Upper lobe of left lung (tissue), 6 donors: ENCODE measurements at regions not wholly inside any gene's neighbourhood (a gene's known extent, or its start where the extent isn't known, plus 50 kb on each side); places are given as distances from the start of the nearest gene placed in this dataset.

Source experiments
- ATAC-seq, 2 donors: fragments of 200-7000 bp; cut with Tn5 transposase; one replicate each; pipeline ENCODE4 v1.9.1; 2022; ENCODE audit warnings: mild to moderate bottlenecking in 2 of 2, moderate library complexity in 2 of 2; ENCODE audit not compliant: low FRiP score in 2 of 2
- DNase-seq, 2 donors: peaks; one replicate each; pipeline ENCODE4 v3.0.0-alpha.2; 2019 to 2020
- H3K27ac ChIP-seq, 4 donors: fragments of 200-600 bp; sonication (generic); one replicate each; pipeline ENCODE4 v1.5.1; 2016 to 2019
- H3K27me3 ChIP-seq, 4 donors: fragments of 200-600 bp; sonication (generic); one replicate each; pipeline ENCODE4 v1.5.1; 2017 to 2019
- H3K36me3 ChIP-seq, 4 donors: fragments of 200-600 bp; sonication (generic); one replicate each; pipeline ENCODE4 v1.5.1; 2016 to 2019
- H3K4me1 ChIP-seq, 4 donors: fragments of 200-600 bp; sonication (generic); one replicate each; pipeline ENCODE4 v1.5.1; 2018 to 2019
- H3K4me3 ChIP-seq, 4 donors: fragments of 200-600 bp; sonication (generic); one replicate each; pipeline ENCODE4 v1.5.1; 2017 to 2019; ENCODE audit warnings: mild to moderate bottlenecking in 2 of 4, moderate library complexity in 1 of 4
- H3K9me3 ChIP-seq, 4 donors: fragments of 200-600 bp; sonication (generic); one replicate each; pipeline ENCODE4 v1.5.1; 2018 to 2019
- EP300 ChIP-seq, 4 donors: sonication (generic); formaldehyde crosslinking; IDR thresholded peaks; one replicate each; pipeline ENCODE4 v1.5.1; 2017; ENCODE audit warnings: antibody characterized with exemption in 4 of 4, control low read depth in 2 of 4
- POLR2A ChIP-seq, 4 donors: fragments of 450-650 bp; IDR thresholded peaks; one replicate each; pipeline ENCODE4 v1.5.1; 2016 to 2017; ENCODE audit warnings: antibody characterized with exemption in 4 of 4, mild to moderate bottlenecking in 2 of 4
- POLR2AphosphoS5 ChIP-seq, 2 donors: sonication (generic); formaldehyde crosslinking; IDR thresholded peaks; one replicate each; pipeline ENCODE4 v1.5.1; 2017; ENCODE audit warnings: antibody characterized with exemption in 2 of 2
- WGBS, 2 donors: methylation state at CpG; one replicate each; pipeline ENCODE4 v1.1.5; 2017 to 2018; 5-methylcytosine and 5-hydroxymethylcytosine counted together
- TF ChIP-seq, protein P1 (sequence below), 6 experiments: fragments of 450-650 bp in 4 of 6; fragments of 200-600 bp in 2 of 6; sonication (generic) in 2 of 6; IDR thresholded peaks; one replicate each; pipeline ENCODE4 v1.5.1; 2016 to 2019; ENCODE audit warnings: antibody characterized with exemption in 6 of 6
- donor health status: DM: no; HTN: no; CAD: no; lungs with moderate emphysema.
- donor health status: DM: no; HTN: yes; CAD: no; lungs with severe emphysema.

DNA sequence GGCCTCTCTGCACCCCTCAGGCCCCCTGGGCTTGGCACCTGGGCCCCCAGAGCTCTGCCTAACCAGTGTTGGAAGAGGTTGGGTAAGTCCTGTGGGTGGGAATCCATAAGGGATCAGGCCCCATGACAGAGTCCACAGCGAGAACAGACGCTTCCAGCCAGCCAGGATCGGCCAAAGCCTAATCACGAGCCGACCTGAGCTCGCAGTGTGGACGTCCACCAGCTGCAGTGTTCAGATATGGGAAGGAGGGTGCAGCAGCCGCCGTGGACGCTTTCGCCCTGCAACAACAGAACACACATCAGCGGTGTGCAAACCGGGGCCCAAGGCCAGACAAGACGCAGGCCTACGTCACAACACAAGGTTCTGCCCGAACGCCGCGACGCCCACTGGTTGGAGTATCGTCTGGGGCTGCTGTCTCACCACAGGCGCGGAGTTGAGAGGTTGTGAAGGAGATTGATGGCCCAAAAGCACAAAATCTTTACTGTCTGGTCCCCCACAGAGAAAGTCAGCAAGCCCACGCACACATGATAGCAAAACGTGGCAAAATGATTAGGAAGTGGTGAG is 102.1 kb downstream of the FOXL3 start:
- 95 to 96% methylated on average over 14 to 25 of the region's 25 CpGs for WGBS, 2 donors
- Histone ChIP-seq H3K4me1 (peaks cover 0 to 7% (median 4%) of the 10 kb centered on the region in 4 donors), H3K4me3 (no peak overlapping the region), H3K36me3 (no peaks in the 10 kb centered on the region), H3K27me3 (no peaks in the 10 kb centered on the region), H3K9me3 (peaks cover 6 to 19% (median 12%) of the 10 kb centered on the region in 4 donors), H3K27ac (no peak overlapping the region)
- DNase-seq (peak; percentile 14 to 71), ATAC-seq (no peak)
- TF ChIP-seq EP300 (IDR thresholded peaks at IDR 0.05), result no peak
- no peak for TF ChIP-seq POLR2A (IDR thresholded peaks at IDR 0.05)
- no peak for TF ChIP-seq POLR2AphosphoS5 (IDR thresholded peaks at IDR 0.05)
- TF ChIP-seq, protein P1, sequence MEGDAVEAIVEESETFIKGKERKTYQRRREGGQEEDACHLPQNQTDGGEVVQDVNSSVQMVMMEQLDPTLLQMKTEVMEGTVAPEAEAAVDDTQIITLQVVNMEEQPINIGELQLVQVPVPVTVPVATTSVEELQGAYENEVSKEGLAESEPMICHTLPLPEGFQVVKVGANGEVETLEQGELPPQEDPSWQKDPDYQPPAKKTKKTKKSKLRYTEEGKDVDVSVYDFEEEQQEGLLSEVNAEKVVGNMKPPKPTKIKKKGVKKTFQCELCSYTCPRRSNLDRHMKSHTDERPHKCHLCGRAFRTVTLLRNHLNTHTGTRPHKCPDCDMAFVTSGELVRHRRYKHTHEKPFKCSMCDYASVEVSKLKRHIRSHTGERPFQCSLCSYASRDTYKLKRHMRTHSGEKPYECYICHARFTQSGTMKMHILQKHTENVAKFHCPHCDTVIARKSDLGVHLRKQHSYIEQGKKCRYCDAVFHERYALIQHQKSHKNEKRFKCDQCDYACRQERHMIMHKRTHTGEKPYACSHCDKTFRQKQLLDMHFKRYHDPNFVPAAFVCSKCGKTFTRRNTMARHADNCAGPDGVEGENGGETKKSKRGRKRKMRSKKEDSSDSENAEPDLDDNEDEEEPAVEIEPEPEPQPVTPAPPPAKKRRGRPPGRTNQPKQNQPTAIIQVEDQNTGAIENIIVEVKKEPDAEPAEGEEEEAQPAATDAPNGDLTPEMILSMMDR (IDR thresholded peaks at IDR 0.05), result no peak

DNA sequence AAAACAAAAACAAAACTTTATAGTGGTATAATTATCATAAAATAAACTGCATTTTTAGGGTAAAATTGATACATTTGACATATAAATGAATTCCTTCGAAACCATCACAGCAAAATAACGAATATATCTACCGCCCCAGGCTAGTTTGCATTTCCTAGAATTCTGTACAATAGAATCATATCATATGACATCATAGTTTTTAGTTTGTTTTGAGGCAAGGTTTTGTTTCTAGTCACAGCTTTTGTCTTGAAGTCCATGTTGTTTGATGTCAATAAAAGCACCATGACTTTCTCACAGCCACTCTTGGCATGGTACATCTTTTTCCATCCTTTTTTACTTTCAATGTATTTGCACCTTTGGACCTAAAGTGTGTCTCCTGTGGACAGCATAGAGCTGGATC is 102.9 kb downstream of the FOXL3 start:
- no peak for ATAC-seq
- H3K27ac ChIP-seq, result no peak overlapping the region
- 92% methylated on average over 3 of the region's 3 CpGs for WGBS, 2 donors
- H3K27me3 ChIP-seq, result no peaks in the 10 kb centered on the region
- H3K9me3 ChIP-seq, result peaks cover 6 to 27% (median 16%) of the 10 kb centered on the region in 4 donors
- no peaks in the 10 kb centered on the region for H3K36me3 ChIP-seq
- DNase-seq, result no peak
- TF ChIP-seq EP300 (IDR thresholded peaks at IDR 0.05) (no peak), POLR2A (IDR thresholded peaks at IDR 0.05) (no peak), POLR2AphosphoS5 (IDR thresholded peaks at IDR 0.05) (no peak)
- TF ChIP-seq, protein P1 (IDR thresholded peaks at IDR 0.05), result no peak
- H3K4me1 ChIP-seq, result peaks cover 0 to 7% (median 4%) of the 10 kb centered on the region in 4 donors
- no peak overlapping the region for H3K4me3 ChIP-seq

DNA sequence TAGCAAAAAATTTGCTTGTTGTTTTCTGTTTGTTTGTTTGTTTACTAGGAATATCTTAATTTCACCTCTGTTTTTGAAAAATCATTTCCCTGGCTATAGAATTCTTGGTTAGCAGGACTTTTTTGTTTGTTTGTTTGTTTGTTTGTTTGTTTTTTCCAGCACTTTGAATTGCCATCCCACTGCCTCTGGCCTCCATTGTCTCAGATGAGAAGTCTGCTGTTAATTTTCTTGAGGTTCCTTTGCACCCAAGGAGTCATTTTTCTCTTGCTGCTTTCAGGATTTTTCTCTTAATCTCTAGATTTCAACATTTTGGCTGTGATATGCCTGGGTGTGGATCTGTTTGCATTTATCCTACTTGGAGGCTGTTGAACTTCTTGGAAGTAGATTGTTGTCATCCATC is 105.7 kb downstream of the FOXL3 start:
- ATAC-seq (no peak), DNase-seq (no peak)
- Histone ChIP-seq H3K4me1 (no peaks in the 10 kb centered on the region), H3K36me3 (no peaks in the 10 kb centered on the region), H3K27me3 (no peaks in the 10 kb centered on the region), H3K27ac (no peak overlapping the region), H3K4me3 (no peak overlapping the region), H3K9me3 (peaks cover 6 to 37% (median 20%) of the 10 kb centered on the region in 4 donors)
- TF ChIP-seq, protein P1 (IDR thresholded peaks at IDR 0.05), result no peak
- TF ChIP-seq POLR2AphosphoS5 (IDR thresholded peaks at IDR 0.05), result no peak

DNA sequence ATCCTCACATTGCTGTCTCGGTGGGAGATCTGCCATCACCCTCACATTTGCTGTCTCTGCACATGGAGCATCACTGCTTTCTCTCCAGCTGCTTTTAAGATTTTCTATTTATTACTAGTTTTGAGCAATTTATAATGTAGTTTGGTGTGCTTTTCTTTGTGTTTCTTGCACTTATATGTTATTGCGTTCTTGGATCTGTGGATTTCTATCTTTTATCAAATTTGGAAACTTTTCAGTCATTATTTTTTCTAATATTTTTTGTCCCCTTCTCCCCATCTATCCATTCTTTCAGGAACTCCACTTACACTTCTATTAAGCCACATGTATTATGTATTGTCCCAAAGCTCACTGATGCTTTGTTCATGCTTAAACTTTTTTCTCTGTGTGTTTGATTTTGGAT is 108.9 kb downstream of the FOXL3 start:
- Histone ChIP-seq H3K27ac (no peak overlapping the region), H3K36me3 (no peaks in the 10 kb centered on the region), H3K9me3 (peaks cover 6 to 37% (median 20%) of the 10 kb centered on the region in 4 donors), H3K4me3 (no peak overlapping the region), H3K4me1 (no peaks in the 10 kb centered on the region), H3K27me3 (no peaks in the 10 kb centered on the region)
- ATAC-seq, result no peak
- DNase-seq, result no peak
- TF ChIP-seq EP300 (IDR thresholded peaks at IDR 0.05) (no peak), POLR2A (IDR thresholded peaks at IDR 0.05) (no peak), POLR2AphosphoS5 (IDR thresholded peaks at IDR 0.05) (no peak)
- 91 to 98% methylated on average over 2 of the region's 2 CpGs for WGBS, 2 donors

DNA sequence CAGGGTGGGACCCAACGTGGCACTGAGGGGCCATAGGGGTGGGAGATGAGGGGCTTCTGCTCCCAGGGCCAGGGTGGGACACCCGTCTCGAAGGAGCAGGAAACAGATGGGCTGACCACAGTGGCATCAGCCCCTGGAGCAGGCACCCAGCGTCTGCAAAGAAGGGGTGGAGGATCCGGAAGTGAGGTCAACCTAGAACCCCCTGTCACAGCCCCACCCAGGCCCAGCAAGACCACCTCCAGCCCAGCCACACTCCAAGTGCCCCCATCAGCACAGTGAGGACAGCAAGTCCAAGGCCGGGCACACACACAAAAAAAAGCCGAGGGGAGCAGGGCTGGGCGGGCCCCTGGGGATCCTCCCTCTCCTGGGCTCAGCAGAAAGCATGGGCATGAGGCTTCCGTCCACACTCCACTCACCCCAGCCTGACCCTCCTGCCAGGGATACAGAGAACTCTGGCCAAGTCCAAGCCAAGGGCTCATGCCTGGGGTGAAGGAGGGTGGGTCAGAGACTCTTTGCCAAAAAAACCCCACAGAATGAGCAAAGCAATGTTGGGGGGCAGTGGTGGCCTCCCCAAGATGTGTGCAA is 111.0 kb downstream of the FOXL3 start:
- no peak overlapping the region for H3K4me3 ChIP-seq
- peaks cover 0 to 25% (median 9%) of the 10 kb centered on the region in 4 donors for H3K9me3 ChIP-seq
- TF ChIP-seq, protein P1 (IDR thresholded peaks at IDR 0.05), result no peak
- TF ChIP-seq EP300 (IDR thresholded peaks at IDR 0.05) (no peak), POLR2AphosphoS5 (IDR thresholded peaks at IDR 0.05) (no peak), POLR2A (IDR thresholded peaks at IDR 0.05) (no peak)
- ATAC-seq (no peak), DNase-seq (peak; percentile 10 to 17)
- WGBS, 2 donors, result 75 to 100% methylated on average over 1 to 8 of the region's 9 CpGs
- H3K27me3 ChIP-seq, result no peaks in the 10 kb centered on the region
- no peak overlapping the region for H3K27ac ChIP-seq
- H3K36me3 ChIP-seq, result no peaks in the 10 kb centered on the region
- H3K4me1 ChIP-seq, result no peaks in the 10 kb centered on the region
